ENCODE measurements at regions not wholly inside any gene's neighbourhood (a gene's known extent, or its start where the extent isn't known, plus 50 kb on each side); places are given as distances from the start of the nearest gene placed in this dataset.
"Not testable (repeated sequence)": the region's sequence is repeated elsewhere in the genome, so short reads cannot be mapped to it uniquely, and the experiment has no call there.

DNA sequence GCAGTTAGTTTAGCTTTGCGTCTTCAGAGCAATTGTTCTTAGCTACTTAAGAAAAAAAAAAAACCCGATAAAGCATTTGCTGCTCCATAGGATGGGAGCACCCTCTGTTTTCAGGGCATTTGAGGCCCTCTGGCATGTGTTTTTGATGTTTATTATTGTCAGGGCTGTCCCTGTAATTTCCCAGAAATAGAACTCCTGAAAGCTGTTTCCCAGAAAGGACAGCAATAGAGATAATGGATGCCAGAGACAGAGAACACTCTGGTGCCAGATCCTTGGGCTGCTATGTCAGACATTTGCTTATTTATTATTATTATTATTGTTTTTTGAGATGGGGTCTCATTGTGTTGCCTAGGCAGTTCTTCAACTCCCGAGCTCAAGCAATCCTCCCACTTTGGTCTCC, 201.3 kb downstream of the ALG10 start:
- DNase-seq (ENCODE audit: low read depth), result no peak

DNA sequence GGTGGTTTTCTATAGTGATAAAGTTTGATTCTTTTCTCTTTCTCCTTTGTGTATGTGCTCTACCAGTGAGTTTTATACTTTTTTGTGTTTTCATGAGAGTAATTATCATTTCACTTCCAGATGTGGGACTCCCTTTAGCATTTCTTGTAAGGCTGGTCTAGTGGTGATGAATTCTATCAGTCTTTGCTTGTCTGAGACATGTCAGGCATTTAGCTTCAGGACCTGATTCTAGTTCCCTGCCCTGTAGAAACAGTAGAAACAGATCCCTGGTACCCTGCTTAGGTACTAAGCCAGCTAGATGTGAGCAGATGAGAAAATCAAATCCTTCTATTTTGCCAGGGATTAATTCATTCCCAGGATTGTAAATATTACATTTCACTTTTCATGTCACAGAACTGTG, 203.7 kb downstream of the ALG10 start:
- DNase-seq (ENCODE audit: low read depth), result not testable (repeated sequence)

DNA sequence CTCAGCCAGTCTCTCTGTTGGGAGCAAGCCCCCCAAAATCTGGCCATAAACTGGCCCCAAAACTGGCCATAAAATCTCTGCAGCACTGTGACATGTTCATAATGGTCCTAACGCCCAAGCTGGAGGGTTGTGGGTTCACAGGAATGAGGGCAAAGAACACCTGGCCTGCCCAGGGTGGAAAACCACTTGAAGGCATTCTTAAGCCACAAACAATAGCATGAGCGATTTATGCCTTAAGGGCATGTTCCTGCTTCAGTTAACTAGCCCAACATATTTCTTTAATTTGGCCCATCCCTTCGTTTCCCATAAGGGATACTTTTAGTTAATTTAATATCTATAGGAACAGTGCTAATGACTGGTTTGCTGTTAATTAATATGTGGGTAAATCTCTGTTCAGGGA, 205.8 kb downstream of the ALG10 start:
- DNase-seq (ENCODE audit: low read depth), result not testable (repeated sequence)

DNA sequence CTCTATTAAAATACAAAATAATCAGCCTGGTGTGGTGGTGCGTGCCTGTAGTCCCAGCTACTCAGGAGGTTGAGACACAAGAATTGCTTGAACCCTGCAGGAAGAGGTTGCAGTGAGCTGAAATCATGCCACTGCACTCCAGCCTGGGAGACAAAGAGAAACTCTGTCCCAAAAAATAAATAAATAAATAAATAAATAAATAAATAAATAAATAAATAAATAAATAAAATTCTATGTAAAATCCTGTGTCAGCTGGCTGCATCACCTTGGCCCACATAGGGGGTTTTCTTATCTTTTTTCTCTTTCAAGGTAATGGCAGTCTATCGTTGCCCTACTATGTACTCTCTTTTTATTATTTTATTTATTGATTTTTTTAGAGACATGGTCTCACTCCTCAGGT, 206.7 kb downstream of the ALG10 start:
- DNase-seq (ENCODE audit: low read depth), result not testable (repeated sequence)

DNA sequence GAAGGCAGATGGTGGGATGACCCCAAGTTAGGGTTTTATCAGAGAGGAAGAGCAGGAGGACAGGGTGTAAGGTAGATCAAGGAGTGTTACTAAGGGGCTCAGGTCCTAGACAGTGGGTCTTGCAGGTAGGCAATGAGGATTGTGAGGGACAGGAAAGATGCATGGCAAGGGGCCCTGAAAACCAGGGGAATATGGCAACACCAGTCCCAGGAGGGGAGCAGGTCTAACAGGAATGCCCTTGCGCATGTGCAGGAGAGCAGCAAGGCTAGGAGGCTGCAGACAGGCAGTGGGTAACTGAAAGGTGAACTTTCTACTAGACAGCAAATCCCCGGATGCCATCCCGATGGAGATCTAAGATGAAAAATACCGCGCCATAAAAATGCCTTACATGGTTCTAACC, 211.3 kb downstream of the ALG10 start:
- DNase-seq (ENCODE audit: low read depth), result no peak

DNA sequence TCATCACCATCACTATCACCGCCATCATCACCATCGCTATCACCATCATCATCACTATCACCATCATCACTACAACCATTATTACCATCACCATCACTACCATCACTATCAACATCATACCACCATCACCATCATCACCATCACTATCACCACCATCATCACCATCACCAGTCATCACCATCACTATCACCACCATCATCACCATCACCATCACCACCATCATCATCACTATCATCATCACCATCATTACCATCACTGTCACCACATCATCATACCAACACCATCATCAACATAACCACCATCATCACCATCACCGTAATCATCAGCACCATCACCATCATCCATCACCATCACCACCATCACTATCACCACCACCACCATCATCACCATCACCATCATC, 213.8 kb downstream of the ALG10 start:
- DNase-seq (ENCODE audit: low read depth), result no peak

DNA sequence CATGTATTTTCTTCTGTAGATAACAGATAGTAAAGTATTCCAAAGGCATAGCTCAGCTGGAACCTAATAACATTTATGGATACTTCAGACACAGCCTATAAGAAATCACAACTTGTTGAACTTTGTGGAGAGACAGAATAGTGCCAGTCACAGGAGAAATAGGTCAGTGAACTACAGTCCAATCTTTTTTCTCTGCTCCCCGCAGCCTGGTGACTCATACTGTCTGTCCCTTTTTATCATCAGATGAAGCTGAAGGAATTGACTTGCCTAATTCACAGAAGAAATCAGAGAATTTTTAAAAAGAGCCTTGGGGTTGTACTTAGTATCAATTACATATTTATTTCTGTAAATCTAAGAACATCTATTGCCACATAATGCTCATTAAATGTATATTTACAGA, 222.3 kb downstream of the ALG10 start:
- no peak for DNase-seq (ENCODE audit: low read depth)

DNA sequence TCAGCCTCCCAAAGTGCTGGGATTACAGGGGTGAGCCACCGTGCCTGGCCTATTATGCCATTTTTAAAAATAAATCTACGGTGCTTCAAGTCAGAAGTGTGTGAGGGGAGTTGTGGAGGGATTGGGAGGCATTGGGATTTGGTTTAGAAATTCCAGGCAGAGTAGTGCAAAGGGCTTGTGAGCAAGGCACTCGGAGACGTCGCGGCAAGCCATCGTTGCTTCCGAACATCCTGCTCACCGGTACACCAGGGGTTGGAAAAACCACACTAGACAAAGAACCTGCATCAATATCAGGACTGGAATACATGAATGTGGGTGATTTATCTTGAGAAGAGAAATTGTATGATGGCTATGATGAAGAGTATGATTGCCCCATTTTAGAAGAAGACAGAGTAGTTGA, 227.0 kb downstream of the ALG10 start:
- DNase-seq (ENCODE audit: low read depth), result no peak

DNA sequence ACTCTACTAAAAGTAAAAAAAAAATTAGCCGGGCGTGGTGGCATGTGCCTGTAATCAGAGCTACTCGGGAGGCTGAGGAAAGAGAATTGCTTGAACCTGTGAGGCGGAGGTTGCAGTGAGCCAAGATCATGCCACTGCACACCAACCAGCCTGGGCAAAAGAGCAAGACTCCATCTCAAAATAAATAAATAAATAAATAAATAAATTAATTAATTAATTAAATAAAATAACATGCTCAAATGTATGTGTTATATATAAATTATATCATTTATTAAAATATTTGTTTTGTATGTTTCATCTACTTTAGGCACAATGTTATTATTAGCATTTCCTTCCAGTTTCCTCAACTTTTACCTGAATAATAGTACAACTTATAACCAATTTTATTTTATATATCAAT, 229.6 kb downstream of the ALG10 start:
- DNase-seq (ENCODE audit: low read depth), result not testable (repeated sequence)

DNA sequence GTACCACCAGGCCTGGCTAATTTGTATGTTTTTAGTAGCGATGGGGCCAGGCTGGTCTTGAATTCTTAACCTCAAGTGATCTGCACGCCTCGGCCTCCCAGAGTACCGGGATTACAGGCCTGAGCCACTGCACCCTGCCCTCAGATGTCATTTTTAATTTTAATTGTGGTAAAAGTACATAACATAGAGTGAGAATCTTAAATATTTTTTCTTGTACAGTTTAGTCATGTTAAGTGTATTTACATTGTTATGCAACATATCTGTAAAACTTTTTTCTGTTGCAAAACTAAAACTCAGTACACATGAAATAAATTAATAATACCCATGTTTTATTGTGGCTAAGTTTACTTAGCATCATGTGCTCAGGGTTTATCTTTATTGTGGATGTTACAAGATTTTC, 231.4 kb downstream of the ALG10 start:
- DNase-seq (ENCODE audit: low read depth), result no peak

DNA sequence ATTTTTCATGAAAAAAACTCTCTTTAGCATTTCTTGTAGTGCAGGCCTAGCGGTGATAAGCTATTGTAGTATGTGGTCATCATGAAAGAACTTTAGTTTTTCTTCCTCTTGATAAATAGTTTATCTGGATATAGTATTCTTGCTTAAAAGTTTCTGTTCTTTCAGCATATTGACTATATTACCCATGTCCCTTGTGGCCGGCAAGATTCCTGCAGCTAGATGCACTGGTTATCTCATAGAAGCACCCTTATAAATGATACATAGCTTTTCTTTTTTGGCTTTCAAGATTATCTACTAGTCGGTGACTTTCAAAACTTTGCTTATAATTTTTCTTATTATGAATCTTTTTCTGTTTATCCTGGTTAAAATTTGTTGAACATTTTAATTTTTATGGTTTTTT, 234.8 kb downstream of the ALG10 start:
- no peak for DNase-seq (ENCODE audit: low read depth)

DNA sequence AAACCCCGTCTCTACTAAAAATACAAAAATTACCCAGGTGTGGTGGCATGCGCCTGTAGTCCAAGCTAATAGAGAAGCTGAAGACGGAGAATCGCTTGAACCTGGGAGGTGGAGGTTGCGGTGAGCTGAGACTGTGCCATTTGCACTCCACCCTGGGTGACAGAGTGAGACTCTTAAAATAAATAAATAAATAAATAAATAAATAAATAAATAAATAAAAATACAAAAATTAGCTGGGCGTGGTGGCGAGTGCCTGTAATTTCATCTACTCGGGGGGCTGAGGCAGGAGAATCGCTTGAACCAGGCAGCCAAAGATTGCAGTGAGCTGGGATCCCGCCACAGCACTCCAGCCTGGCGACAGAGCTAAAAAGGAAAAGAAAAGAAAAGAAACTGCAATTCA, 239.8 kb downstream of the ALG10 start:
- DNase-seq (ENCODE audit: low read depth), result not testable (repeated sequence)

DNA sequence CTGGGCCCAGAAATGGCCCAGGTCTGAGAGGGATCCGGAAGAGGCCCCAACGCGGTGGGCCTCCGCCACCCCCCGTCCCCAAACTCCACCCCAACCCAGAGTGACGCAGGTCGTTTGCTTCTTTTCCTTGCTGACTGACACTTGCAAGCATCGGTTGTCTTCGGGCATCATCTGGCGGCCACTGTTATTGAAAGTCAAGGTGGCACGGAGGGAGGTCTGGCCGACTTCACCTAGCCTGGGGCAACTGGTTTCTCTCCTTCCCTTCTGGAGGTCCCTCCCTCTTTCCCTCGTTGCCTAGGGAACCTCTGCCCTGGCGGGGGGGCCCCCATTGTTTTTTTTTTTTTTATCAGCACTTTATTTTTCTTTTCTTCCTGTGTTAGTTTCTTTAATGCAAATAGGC, 241.8 kb downstream of the ALG10 start:
- no peak for DNase-seq (ENCODE audit: low read depth)

DNA sequence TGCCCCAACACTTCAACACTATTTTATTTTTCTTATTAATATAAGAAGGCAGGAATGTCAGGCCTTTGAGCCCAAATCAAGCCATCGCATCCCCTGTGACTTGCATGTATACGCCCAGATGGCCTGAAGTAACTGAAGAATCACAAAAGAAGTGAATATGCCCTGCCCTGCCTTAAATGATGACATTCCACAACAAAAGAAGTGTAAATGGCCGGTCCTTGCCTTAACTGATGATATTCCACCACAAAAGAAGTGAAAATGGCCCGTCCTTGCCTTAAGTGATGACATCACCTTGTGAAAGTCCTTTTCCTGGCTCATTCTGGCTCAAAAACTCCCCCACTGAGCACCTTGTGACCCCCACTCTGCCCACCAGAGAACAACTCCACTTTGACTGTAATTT, 251.4 kb downstream of the ALG10 start:
- not testable (repeated sequence) for DNase-seq (ENCODE audit: low read depth)

DNA sequence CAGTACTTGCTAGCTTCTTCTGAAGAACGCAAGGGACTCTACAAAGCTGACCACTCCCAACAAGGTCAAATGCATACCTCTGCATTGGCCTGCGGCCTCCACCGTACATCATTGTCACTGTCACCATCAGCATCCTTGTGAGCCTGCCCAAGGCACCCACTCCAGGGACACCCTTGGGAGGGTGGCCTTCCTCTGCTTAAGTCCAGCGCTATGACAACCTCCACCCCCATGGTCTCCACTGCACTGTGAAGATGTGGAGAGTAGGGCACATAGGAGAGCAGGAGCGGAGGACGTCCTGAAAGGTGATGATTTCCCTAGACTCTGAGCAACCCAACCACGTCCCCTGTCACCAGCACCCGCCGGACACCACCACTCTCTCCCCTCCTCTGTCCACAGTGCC, 252.8 kb downstream of the ALG10 start:
- no peak for DNase-seq (ENCODE audit: low read depth)

DNA sequence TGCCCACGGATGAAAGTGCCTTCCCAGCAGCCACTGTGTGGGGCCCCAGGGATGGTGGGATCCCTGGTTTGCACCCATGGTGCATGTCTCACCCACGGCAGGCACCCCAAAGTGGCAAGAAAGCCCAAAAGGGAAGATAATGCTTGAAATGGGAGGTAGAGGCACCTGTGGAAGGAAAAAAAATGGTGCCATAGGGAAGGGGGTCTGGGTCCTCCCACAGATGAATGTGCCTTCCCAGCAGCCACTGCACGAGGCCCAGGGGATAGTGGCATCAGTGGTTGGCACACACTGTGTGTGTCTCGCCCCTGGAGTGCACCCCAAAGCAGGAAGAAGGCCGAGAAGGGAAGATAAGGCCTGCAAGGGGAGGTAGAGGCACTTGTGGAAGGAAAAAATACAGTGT, 264.2 kb downstream of the ALG10 start:
- no peak for DNase-seq (ENCODE audit: low read depth)

DNA sequence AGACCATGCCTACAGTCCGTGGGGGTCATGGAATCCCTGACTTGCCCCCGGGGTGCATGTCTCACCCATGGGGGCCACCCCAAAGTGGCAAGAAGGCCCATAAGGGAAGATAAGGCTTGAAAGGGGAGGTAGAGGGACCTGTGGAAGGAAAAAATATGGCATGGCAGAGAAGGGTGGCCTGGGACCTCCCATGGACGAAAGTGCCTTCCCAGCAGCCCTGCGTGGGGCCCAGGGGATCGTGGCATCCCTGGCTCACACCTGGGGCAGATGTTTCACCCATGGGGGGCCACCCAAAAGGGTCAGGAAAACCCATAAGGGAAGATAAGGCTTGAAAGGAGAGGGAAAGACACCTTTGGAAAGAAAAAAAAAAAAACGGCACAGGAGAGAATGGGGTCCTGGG, 264.6 kb downstream of the ALG10 start:
- no peak for DNase-seq (ENCODE audit: low read depth)

DNA sequence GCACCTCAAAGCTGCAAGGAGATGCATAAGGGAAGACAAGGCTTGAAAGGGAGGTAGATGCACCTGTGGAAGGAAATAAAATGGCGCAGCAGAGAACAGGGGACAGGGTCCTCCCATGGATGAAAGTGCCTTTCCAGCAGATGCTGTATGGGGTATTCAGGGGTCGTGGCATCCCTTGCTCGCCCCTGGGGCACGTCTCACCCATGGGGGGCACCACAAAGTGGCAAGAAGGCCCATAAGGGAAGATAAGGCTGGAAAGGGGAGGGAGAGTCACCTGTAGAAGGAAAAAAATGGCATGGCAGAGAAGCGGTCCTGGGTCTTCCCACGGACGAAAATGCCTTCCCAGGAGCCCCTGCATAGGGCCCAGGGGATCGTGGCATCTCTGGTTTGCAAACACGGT, 265.1 kb downstream of the ALG10 start:
- no peak for DNase-seq (ENCODE audit: low read depth)

DNA sequence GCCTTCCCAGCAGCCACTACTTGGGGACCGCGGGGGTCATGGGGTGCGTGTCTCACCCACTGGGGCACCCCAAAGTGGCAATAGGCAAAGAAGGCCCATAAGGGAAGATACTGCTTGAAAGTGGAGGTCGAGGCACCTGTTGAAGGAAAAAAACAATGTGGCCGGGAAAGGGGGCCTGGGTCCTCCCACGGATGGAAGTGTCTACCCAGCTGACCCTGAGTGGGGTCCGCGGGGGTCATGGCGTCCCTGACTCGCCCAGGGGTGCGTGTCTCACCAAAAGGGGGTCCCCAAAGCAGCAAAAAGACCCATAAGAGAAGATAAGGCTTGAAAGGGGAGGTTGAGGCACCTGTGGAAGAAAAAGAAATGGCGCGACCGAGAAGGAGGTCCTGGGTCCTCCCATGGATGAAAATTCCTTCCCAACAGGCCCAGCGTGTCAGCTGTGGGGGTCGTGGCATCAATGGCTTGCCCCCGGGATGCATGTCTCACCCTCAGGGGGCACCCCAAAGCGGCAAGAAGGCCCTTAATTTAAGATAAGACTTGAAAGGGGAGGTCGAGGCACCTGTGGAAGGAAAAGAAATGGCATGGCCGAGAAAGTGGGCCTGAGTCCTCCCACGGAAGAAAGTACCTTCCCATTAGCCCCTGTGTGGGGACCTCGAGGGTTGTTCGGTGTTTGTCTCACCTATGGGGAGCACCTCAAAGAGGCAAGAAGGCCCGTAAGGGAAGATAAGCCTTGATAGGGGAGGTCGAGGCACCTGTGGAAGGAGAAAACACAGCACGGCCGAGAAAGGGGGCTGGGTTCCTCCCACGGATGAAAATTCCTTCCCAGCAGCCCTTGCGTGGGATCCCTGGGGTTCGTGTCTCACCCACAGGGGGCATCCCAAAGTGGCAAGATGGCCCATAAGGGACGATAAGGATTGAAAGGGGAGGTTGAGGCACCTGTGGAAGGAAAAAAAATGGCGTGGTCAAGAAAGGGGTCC, 266.0 kb downstream of the ALG10 start:
- no peak for DNase-seq (ENCODE audit: low read depth)

DNA sequence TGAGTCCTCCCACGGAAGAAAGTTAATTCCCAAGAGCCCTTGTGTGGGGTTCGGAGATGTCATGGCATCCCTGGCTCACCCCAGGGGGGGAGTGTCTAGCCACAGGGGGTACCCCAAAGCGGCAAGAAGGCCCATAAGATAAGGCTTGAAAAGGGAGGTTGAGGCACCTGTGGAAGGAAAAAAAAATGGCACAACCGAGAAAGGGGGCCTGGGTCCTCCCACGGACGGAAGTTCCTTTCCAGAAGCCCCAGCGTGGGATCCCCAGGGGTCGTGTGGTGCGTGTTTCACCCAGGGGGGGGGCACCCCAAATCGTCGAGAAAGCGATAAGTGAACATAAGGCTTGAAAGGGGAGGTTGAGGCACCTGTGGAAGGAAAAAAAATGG, 266.7 kb downstream of the ALG10 start:
- no peak for DNase-seq (ENCODE audit: low read depth)

DNA sequence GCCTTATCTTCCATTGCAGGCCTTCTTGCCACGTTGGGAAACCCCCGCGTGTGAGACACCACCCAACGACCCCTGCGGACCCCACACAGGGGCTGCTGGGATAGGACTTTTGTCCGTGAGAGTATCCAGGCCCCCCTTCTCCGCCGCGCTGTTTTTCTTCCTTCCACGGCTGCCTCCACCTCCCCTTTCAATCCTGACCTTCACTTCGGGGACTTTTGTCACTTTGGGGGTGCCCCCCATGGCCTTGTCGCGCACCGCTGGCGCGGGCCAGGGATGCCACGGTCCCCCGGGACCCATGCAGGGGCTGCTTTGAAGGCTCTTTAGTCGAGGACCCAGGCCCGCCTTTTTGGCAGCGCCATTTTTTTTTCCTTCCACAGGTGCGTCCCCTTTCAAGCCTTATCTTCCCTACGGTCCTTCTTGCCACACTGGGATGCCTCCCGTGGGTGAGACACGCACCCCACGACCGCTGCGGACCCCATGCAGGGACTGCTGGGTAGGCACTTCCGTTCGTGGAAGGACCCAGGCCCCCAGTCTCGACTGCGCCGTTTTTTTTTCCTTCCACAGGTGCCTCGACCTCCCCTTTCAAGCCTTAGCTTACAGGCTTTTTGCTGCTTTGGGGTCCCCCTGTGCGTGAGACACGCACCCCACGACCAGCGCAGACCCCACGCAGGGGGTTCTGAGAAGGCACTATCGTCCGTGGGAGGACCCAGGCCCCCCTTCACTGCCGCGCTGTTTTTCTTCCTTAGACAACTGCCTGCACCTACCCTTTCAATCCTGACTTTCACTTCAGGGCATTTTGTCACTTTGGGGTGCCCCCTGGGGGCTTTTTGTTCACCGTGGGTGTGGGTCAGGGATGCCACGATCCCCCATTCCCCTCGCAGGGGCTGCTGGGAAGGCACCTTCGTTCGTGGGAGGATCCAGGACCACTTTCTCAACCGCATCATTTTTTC, 267.4 kb downstream of the ALG10 start:
- DNase-seq (ENCODE audit: low read depth), result no peak

DNA sequence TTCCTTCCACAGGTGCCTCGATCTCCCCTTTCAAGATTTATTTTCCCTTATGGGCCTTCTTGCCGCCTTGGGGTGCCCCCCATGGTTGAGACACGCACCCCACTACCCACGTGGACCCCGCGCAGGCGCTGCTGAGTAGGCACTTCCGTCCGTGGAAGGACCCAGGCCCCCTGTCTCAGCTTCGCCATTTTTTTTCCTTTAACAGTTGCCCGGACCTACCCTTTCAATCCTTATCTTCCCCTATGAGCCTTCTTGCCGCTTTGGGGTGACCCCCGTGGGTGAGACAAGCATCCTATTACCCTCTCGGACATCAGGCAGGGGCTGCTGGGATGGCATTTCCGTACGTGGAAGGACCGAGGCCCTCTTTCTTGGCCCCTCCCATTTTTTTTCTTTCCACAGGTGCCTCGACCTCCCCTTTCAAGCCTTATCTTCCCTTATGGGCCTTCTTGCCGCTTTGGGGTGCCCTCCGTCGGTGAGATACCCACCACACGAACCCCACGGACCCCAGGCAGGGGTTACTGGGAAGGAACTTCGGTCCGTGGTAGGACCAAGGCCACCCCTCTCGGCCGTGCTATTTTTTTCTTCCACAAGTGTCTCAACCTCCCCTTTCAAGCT, 268.2 kb downstream of the ALG10 start:
- DNase-seq (ENCODE audit: low read depth), result no peak

DNA sequence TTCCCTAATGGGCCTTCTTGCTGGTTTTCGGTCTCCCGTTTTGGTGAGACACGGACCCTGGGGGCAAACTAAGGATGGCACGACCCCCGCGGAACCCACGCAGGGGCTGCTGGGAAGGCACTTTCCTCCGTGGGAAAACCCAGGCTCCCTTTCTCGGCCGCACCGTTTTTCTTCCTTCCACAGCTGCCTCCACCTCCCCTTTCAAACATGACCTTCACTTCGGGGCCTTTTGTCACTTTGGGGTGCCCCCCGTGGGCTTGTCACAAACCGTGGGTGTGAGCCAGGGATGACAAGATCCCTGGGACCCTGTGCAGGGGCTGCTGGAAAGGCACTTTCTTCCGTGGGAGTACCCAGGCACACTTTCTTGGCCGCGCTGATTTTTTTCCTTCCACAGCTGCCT, 268.7 kb downstream of the ALG10 start:
- DNase-seq (ENCODE audit: low read depth), result no peak
